K562 (cell line): ENCODE measurements at regions not wholly inside any gene's neighbourhood (a gene's known extent, or its start where the extent isn't known, plus 50 kb on each side); places are given as distances from the start of the nearest gene placed in this dataset.

Source experiments
- HIVEP1 ChIP-seq: fragments of 250-450 bp; sonication (Bioruptor Pico); IDR thresholded peaks from 2 replicates; pipeline ENCODE4 v1.4.0; 2020; ENCODE audit warnings: mild to moderate bottlenecking
- TF ChIP-seq, protein P1 (sequence below): fragments of 250-450 bp; sonication (Bioruptor Pico); IDR thresholded peaks from 2 replicates; pipeline ENCODE4 v1.9.0; 2021; ENCODE audit warnings: mild to moderate bottlenecking

DNA sequence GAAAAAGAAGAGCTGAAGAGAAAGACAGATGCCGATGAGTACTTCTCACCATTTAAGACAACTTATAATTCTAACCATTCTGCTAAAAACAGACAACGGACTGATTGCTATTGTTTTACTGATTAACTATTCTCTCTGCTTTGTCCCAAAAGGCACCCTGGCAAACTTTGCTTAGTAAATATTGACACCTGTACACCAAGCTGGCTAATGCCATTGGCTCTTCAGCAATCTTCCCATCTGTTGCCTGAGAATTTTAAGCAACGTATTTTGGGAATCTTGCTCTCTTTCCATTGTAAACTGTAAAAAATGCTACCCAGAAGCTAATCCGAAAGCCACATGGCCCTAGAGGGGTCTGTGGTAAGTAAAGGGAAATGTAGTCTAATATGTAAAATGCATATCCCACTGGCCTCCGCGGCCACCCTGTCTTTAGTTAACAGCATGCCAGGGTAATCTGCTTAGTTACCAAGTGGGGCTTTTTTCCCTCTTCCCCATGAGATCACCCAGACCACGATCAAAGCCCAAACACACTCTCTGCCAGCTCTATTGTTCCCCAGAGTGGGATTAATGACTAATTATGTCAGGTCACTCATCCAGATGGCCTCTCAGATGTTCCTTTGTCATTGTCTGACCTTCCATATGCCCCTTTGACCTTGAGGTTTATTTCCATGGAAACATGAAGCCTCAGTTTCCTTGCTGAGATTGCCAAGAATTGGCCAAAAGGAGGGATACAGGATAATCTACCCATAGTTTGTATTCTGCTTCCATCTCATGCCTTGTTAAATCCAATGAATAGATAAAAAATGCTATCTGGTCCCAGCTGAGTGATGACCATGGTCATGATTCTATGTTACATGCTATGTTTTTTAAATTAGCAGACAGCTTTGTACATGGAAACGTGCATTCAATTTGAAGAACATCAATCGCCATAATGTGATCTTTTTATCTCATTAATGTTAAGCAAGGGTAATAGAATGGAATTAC, 216.4 kb upstream of the MCHR2 start:
- TF ChIP-seq, protein P1, sequence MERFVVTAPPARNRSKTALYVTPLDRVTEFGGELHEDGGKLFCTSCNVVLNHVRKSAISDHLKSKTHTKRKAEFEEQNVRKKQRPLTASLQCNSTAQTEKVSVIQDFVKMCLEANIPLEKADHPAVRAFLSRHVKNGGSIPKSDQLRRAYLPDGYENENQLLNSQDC (CRISPR knock-in tag), result no peak
- no peak for TF ChIP-seq HIVEP1 (CRISPR knock-in tag)
